Mucosa of rectum (tissue), 2 donors: ENCODE measurements at regions not wholly inside any gene's neighbourhood (a gene's known extent, or its start where the extent isn't known, plus 50 kb on each side); places are given as distances from the start of the nearest gene placed in this dataset.

Source experiments
- H3K27ac ChIP-seq, 2 donors: one replicate each; pipeline ENCODE4 v1.7.0; 2013; ENCODE audit warnings: inconsistent platforms in 2 of 2, low read depth in 2 of 2, low read length in 2 of 2
- H3K27me3 ChIP-seq, 2 donors: one replicate each; pipeline ENCODE4 v1.7.0; 2013; ENCODE audit warnings: low read length in 2 of 2; ENCODE audit not compliant: control insufficient read depth in 2 of 2, insufficient read depth in 2 of 2
- H3K36me3 ChIP-seq, 2 donors: one replicate each; pipeline ENCODE4 v1.7.0; 2013; ENCODE audit warnings: low read length in 2 of 2; ENCODE audit not compliant: control insufficient read depth in 2 of 2, insufficient read depth in 2 of 2
- H3K4me1 ChIP-seq, 2 donors: one replicate each; pipeline ENCODE4 v1.7.0; 2013; ENCODE audit warnings: low read length in 2 of 2, mild to moderate bottlenecking in 1 of 2; ENCODE audit not compliant: control insufficient read depth in 2 of 2, insufficient read depth in 2 of 2
- H3K4me3 ChIP-seq, 2 donors: one replicate each; pipeline ENCODE4 v1.7.0; 2013; ENCODE audit warnings: low read length in 2 of 2
- H3K9ac ChIP-seq, 2 donors: one replicate each; pipeline ENCODE4 v1.7.0; 2013; ENCODE audit warnings: low read length in 2 of 2, low read depth in 1 of 2, mild to moderate bottlenecking in 1 of 2
- H3K9me3 ChIP-seq, 2 donors: one replicate each; pipeline ENCODE4 v1.7.0; 2013; ENCODE audit warnings: low read length in 2 of 2; ENCODE audit not compliant: control insufficient read depth in 2 of 2
- donor health status: healthy.
- donor health status: Normal muscosa, but diverticular disease.

- Histone ChIP-seq H3K9ac (no peak overlapping the region), H3K4me3 (no peak overlapping the region), H3K9me3 (no peaks in the 10 kb centered on the region), H3K27ac (no peak overlapping the region), H3K27me3 (no peaks in the 10 kb centered on the region), H3K36me3 (no peaks in the 10 kb centered on the region), H3K4me1 (no peaks in the 10 kb centered on the region)
Measured at GRCh38 chr1:5374192-5374591, 618.0 kb downstream of the NPHP4 start.

- H3K27me3 ChIP-seq: no peaks in the 10 kb centered on the region
- no peak overlapping the region for H3K4me3 ChIP-seq
- H3K4me1 ChIP-seq: no peaks in the 10 kb centered on the region
- no peak overlapping the region for H3K9ac ChIP-seq
- H3K27ac ChIP-seq: no peak overlapping the region
- H3K36me3 ChIP-seq: no peaks in the 10 kb centered on the region
- no peaks in the 10 kb centered on the region for H3K9me3 ChIP-seq
Measured at GRCh38 chr1:5373281-5373680, 618.9 kb downstream of the NPHP4 start.

DNA sequence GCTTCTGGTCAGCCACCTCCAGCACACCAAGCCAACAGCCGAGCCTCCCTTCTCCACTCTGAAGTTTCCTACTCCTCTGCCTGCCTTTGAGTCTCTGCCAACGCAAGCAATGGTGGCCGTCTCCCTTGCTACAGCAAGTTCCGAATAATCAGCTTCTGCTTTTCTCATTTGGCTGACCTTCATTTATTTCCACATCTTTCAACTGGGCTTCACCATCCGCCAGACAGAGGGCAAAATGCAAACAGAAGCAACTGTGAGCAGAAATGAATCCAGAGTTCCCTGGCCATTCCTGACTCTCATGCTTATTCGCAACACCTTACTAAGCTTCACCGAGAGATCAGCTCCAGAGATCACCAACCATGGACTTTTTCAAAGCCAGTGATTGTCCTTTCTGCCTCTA is 621.0 kb downstream of the NPHP4 start:
- Histone ChIP-seq H3K27ac (no peak overlapping the region), H3K4me1 (no peaks in the 10 kb centered on the region), H3K27me3 (no peaks in the 10 kb centered on the region), H3K9ac (no peak overlapping the region), H3K9me3 (no peaks in the 10 kb centered on the region), H3K4me3 (no peak overlapping the region), H3K36me3 (no peaks in the 10 kb centered on the region)

DNA sequence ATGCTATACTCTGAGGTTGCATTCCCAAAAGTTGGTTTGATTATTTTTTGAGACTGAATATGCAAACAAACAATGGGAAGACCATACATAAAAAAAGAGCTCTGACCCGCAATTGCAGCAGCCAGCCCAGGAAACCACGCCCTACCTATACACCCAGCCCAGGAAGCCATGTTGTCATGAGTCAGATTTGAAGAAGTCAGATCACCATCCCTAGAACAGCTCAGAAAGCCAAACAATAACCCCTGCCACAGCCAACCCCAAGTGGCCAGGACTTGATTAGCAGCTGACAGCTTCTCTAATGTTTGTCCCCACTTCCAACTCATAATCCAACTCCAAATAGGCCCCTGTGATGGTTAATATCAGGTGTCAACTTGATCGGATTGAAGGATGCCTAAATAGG is 621.9 kb downstream of the NPHP4 start:
- Histone ChIP-seq H3K9ac (no peak overlapping the region), H3K4me1 (no peaks in the 10 kb centered on the region), H3K27me3 (no peaks in the 10 kb centered on the region), H3K36me3 (no peaks in the 10 kb centered on the region), H3K27ac (no peak overlapping the region), H3K9me3 (no peaks in the 10 kb centered on the region), H3K4me3 (no peak overlapping the region)

DNA sequence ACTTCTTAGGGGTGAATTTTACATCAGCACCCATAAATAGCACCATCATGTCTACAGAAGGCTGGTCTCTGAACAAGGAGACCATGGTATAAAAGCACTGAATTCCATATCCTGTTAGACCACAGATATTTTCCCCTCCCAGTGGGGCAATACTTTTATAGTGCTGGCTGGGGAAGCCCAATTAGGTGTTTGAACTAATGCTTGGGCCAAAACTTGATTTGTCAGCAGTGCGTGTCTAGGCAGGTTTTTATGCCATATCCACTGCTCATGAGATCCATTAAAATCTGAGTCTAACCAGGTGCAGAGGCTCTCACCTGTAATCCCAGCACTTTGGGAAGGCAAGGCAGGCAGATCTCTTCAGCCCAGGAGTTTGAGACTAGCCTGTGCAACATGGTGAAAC is 623.0 kb downstream of the NPHP4 start:
- H3K27ac ChIP-seq: no peak overlapping the region
- H3K4me1 ChIP-seq: no peaks in the 10 kb centered on the region
- H3K9ac ChIP-seq: no peak overlapping the region
- no peaks in the 10 kb centered on the region for H3K27me3 ChIP-seq
- H3K4me3 ChIP-seq: no peak overlapping the region
- H3K36me3 ChIP-seq: no peaks in the 10 kb centered on the region
- H3K9me3 ChIP-seq: no peaks in the 10 kb centered on the region

DNA sequence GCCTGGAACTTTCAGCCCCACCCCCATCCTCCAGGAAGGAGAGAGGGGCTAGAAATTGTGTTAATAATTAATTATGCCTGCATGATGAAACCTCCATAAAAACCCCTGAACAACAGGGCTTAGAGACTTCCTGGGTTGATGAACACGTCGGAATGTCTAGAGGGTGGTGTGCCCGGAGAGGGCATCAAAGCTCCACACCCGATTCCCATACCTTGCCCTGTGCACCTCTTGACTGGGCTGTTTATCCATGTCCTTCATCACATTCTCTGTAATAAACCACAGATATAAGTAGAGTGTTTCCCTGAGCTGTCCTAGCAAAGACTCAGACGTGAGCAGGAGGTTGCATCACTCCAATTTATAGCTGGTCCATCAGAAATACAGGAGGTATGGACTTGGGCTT is 624.0 kb downstream of the NPHP4 start:
- no peaks in the 10 kb centered on the region for H3K36me3 ChIP-seq
- no peak overlapping the region for H3K9ac ChIP-seq
- no peak overlapping the region for H3K27ac ChIP-seq
- no peak overlapping the region for H3K4me3 ChIP-seq
- no peaks in the 10 kb centered on the region for H3K9me3 ChIP-seq
- H3K27me3 ChIP-seq: no peaks in the 10 kb centered on the region
- H3K4me1 ChIP-seq: no peaks in the 10 kb centered on the region

DNA sequence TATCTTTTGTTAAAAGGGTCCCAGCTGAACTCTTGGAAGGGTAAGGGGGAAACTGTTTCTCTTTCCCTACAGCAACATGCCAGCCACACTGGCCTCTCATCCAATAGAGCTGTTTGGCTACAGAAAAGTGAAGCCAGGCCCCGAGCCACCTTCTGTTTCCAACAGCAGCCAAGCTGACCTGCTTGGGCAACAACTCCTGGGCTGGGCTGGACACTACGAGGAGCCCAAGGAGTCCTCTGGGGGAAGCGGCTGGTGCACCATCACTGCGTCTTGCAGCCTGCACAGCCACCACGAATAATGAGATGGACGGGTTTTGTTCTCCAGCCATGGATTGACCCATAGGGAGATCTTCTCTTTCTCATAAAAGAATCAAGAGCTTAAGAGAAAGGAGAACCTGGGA is 624.9 kb downstream of the NPHP4 start:
- H3K4me3 ChIP-seq: no peak overlapping the region
- H3K27ac ChIP-seq: no peak overlapping the region
- H3K27me3 ChIP-seq: no peaks in the 10 kb centered on the region
- no peaks in the 10 kb centered on the region for H3K36me3 ChIP-seq
- no peak overlapping the region for H3K9ac ChIP-seq
- H3K4me1 ChIP-seq: no peaks in the 10 kb centered on the region
- no peaks in the 10 kb centered on the region for H3K9me3 ChIP-seq

DNA sequence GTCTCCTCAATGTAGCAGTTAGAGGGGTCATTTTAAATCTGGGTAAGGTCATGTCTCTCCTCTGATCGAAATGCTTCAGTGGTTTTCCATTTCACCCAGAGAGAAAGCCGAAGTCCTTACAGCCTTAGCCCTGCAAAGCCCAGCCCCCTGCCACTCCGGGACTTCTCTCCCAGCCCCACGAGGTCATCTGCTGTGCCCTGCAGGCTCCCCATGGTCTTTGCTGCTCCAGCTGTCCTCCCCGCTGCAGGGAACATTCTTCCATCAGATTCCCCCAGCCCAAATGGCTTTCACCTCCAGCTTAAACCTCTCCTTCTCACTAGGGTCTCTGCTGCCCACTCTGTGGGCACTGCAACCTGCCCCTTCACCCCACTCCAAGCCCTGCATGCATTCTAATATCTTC is 626.5 kb downstream of the NPHP4 start:
- Histone ChIP-seq H3K4me3 (no peak overlapping the region), H3K4me1 (no peaks in the 10 kb centered on the region), H3K36me3 (no peaks in the 10 kb centered on the region), H3K27ac (no peak overlapping the region), H3K9me3 (no peaks in the 10 kb centered on the region), H3K27me3 (no peaks in the 10 kb centered on the region), H3K9ac (no peak overlapping the region)

DNA sequence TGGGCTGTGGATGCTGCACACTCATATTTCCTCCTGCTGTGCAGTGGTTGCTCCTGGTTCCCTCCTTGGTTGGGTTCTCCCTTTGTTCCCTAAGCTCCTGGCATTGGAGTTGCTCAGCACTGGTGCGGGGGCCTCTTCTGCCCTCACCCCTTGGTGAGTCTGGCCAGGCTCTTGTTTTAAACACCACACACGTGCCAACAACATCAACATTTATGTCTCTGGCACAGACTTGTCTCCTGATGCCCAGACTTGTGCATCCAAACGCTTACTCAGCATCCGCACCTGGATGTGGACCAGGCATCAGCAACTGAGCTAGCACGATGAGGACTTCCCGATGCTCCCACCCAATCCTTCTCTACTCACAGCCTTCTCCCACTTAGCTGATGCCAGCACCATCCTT is 627.6 kb downstream of the NPHP4 start:
- Histone ChIP-seq H3K9ac (no peak overlapping the region), H3K9me3 (no peaks in the 10 kb centered on the region), H3K4me1 (no peaks in the 10 kb centered on the region), H3K4me3 (no peak overlapping the region), H3K27me3 (no peaks in the 10 kb centered on the region), H3K36me3 (no peaks in the 10 kb centered on the region), H3K27ac (no peak overlapping the region)

DNA sequence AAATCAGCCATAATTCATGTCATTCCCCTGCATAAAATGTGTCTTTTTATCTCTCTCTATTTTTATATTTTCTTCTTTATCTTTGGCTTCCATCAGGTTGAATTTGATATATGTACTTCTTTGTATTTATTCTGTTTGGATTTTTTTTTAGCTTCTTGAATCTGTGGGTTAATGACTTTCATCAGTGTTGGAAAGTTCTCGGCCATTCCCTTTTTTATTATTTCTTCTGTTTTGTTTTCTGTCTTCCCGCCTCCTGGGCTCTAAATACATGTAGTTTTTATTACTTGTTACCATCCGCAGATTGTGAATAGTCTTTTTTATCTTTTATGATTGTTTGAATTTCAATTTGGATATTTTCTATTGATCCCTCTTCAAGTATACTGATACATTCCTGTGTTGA is 637.5 kb downstream of the NPHP4 start:
- H3K9me3 ChIP-seq: no peaks in the 10 kb centered on the region
- no peak overlapping the region for H3K4me3 ChIP-seq
- H3K9ac ChIP-seq: no peak overlapping the region
- H3K36me3 ChIP-seq: no peaks in the 10 kb centered on the region
- no peak overlapping the region for H3K27ac ChIP-seq
- H3K27me3 ChIP-seq: no peaks in the 10 kb centered on the region
- no peaks in the 10 kb centered on the region for H3K4me1 ChIP-seq

DNA sequence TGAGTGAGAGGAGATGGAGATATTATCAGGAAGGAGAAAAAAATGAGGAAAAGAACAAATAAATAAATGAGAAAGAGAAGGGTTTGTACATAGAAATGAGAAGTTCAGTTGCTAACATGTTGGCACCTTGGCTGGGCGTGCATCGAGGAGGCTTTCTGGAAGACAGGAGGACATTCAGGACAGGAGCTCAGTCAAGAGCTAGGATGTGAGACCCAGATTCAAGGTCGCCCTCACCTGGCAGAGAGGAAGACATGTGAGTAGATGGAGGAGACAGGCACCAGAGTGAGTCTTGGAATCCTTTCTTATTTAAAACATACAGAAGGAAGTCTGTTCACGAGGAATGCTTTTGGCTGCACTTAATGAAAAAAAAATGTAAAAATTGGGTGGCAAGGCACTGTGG is 640.9 kb downstream of the NPHP4 start:
- no peak overlapping the region for H3K9ac ChIP-seq
- no peaks in the 10 kb centered on the region for H3K9me3 ChIP-seq
- H3K4me1 ChIP-seq: no peaks in the 10 kb centered on the region
- H3K4me3 ChIP-seq: no peak overlapping the region
- no peaks in the 10 kb centered on the region for H3K36me3 ChIP-seq
- no peaks in the 10 kb centered on the region for H3K27me3 ChIP-seq
- H3K27ac ChIP-seq: no peak overlapping the region
